Subcutaneous abdominal adipose tissue (tissue), 5 donors: ENCODE measurements at regions not wholly inside any gene's neighbourhood (a gene's known extent, or its start where the extent isn't known, plus 50 kb on each side); places are given as distances from the start of the nearest gene placed in this dataset.

Experiments
- H3K27ac ChIP-seq: one replicate; pipeline ENCODE4 v1.7.0; 2013; ENCODE audit warnings: low read depth, mild to moderate bottlenecking, inconsistent platforms, low read length, moderate library complexity
- H3K27me3 ChIP-seq, 5 donors: one replicate each; pipeline ENCODE4 v1.7.0; 2013; ENCODE audit warnings: low read length in 5 of 5, inconsistent platforms in 1 of 5; ENCODE audit not compliant: control insufficient read depth in 5 of 5, insufficient read depth in 4 of 5
- H3K36me3 ChIP-seq, 5 donors: one replicate each; pipeline ENCODE4 v1.7.0; 2013; ENCODE audit warnings: low read length in 5 of 5; ENCODE audit not compliant: control insufficient read depth in 5 of 5, insufficient read depth in 5 of 5
- H3K4me1 ChIP-seq, 5 donors: one replicate each; pipeline ENCODE4 v1.7.0; 2013; ENCODE audit warnings: low read length in 5 of 5, mild to moderate bottlenecking in 3 of 5, moderate library complexity in 1 of 5; ENCODE audit not compliant: control insufficient read depth in 5 of 5, insufficient read depth in 5 of 5
- H3K4me3 ChIP-seq, 5 donors: one replicate each; pipeline ENCODE4 v1.7.0; 2013; ENCODE audit warnings: low read length in 5 of 5, low read depth in 1 of 5
- H3K9ac ChIP-seq, 5 donors: one replicate each; pipeline ENCODE4 v1.7.0; 2013; ENCODE audit warnings: low read length in 5 of 5, mild to moderate bottlenecking in 4 of 5, moderate library complexity in 3 of 5
- H3K9me3 ChIP-seq, 5 donors: one replicate each; pipeline ENCODE4 v1.7.0; 2013; ENCODE audit warnings: low read length in 5 of 5; ENCODE audit not compliant: control insufficient read depth in 5 of 5
- donor health status: healthy.
- donor health status: healthy.
- donor health status: healthy.
- donor health status: healthy.
- donor health status: healthy.

DNA sequence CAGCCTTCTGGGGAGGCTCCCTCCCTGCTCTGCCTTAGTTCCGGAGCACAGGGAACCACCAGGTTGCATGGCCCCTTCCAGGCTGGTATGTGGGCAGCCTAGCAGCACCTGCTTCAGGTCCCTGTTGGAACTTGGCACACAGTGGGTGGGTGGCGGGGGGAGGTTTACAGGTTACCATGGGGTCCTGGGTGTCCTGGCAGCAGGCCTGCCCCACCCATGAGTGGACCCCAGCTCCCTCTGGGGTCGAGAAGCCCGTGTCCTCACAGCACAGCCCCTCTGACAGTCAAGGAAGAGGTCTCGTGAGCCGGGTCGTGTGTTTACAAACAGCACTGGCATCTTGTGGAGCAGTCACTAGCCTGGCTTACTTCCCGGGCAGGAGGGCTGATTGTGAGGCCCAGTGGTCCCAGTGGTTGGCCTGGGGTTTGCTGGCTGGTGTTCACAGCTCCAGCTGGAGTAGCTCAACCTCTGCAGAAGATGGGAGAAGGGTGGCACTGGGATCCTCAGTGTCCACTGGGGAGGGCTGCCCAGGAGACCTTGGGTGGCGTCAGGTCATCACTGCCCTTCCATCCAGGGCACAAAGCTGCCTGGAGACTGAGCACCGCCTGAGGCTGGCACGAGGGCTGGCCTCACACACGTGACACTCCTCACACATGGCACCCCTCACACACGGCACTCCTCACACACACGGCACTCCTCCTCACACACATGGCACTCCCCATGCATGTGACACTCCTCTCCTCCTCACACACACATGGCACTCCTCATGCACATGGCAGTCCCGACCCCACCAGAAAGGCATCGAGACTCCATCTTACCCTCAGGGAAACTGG, 100.9 kb downstream of the RIPK4 start:
- H3K27me3 ChIP-seq: peaks cover 0 to 17% (median 6%) of the 10 kb centered on the region in 5 donors

DNA sequence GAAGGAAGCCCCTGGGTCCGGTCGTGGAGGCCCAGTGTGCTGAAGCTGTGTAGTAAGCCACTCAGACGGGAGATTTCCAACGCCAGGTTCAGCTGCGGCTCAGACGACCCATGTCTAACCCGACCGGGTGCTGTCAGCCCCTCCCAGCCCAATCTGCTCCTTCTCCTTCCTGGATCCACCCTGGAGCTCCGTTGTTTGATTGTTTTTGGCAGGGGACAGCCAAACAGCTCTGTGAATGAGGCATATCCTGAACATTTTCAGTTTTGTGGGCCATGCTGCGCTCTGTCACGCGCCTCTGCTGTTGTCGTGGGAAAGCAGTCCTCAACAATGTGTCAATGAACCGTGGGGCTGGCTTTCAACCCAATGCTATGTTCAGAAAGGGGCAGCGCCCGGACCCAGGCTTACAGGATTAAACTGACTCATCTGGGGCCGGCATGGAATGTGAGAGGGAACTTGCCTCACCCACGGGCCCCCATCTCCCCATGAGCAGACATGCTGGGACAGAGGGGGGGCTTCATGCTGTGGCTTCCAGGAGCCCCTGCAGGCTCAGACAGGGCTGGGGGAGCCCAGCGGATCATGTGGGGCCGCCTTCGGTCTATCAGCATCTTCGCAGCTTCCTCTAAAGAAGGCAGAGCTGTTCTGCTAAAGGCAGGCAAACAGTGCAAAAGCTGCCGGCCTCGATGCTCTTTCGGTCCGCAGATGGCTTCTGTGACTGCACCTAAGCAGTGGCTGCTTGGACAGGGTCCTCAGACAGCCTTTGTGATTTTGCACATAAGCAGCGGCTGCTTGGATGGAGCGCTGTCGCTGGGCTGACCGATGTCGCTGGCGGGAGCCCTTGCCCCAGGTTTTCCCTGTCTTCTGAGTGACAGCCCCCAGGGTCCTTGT, 101.7 kb downstream of the RIPK4 start:
- Histone ChIP-seq H3K27ac (no peak overlapping the region), H3K9me3 (no peaks in the 10 kb centered on the region), H3K9ac (no peak overlapping the region), H3K4me3 (no peak overlapping the region), H3K27me3 (peaks cover 0 to 17% (median 6%) of the 10 kb centered on the region in 5 donors), H3K36me3 (no peaks in the 10 kb centered on the region), H3K4me1 (peaks cover 2 to 22% (median 16%) of the 10 kb centered on the region in 5 donors)

More for the DNA sequence above, 100.9 kb downstream of the RIPK4 start:
- Histone ChIP-seq H3K4me1 (peaks cover 2 to 17% (median 9%) of the 10 kb centered on the region in 5 donors), H3K9ac (no peak overlapping the region), H3K9me3 (no peaks in the 10 kb centered on the region), H3K27ac (no peak overlapping the region), H3K4me3 (no peak overlapping the region), H3K36me3 (no peaks in the 10 kb centered on the region)

- peaks cover 2 to 26% (median 16%) of the 10 kb centered on the region in 5 donors for H3K4me1 ChIP-seq
- peaks cover 0 to 17% (median 6%) of the 10 kb centered on the region in 5 donors for H3K27me3 ChIP-seq
- no peaks in the 10 kb centered on the region for H3K36me3 ChIP-seq
- H3K4me3 ChIP-seq: no peak overlapping the region
- no peak overlapping the region for H3K27ac ChIP-seq
- no peaks in the 10 kb centered on the region for H3K9me3 ChIP-seq
- H3K9ac ChIP-seq: no peak overlapping the region
These were observed 102.8 kb downstream of the RIPK4 start for GRCh38 chr21:41663805-41664788.

DNA sequence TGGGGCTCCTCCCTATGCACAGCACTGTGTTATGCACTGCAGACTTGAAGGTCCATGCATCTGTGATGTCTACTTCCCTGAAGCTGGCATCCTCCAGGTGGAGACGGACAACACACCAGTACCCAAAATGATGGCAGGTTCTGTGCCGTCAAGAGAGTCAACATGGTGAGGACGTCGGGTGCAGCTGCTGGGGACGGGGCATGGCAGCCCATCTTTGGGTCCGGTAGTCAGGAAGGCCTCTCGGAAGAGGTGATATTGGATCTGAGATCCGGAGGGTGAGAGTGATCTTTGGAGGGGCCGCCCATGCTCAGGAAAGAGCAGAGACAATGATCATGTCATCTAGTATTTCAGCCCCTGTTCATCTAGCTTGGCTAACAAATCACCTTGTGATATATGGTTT, 104.1 kb downstream of the RIPK4 start:
- Histone ChIP-seq H3K27me3 (peaks cover 0 to 17% (median 6%) of the 10 kb centered on the region in 5 donors), H3K27ac (no peak overlapping the region), H3K9ac (no peak overlapping the region), H3K4me1 (peaks cover 2 to 26% (median 16%) of the 10 kb centered on the region in 5 donors), H3K36me3 (no peaks in the 10 kb centered on the region), H3K9me3 (no peaks in the 10 kb centered on the region), H3K4me3 (no peak overlapping the region)

GRCh38 chr21:41662161-41662560, 104.7 kb downstream of the RIPK4 start:
- H3K9ac ChIP-seq: no peak overlapping the region
- H3K27ac ChIP-seq: no peak overlapping the region
- H3K4me1 ChIP-seq: peaks cover 2 to 26% (median 16%) of the 10 kb centered on the region in 5 donors
- H3K36me3 ChIP-seq: no peaks in the 10 kb centered on the region
- H3K27me3 ChIP-seq: peaks cover 0 to 17% (median 6%) of the 10 kb centered on the region in 5 donors
- H3K9me3 ChIP-seq: no peaks in the 10 kb centered on the region
- H3K4me3 ChIP-seq: no peak overlapping the region

- Histone ChIP-seq H3K4me3 (no peak overlapping the region), H3K9me3 (no peaks in the 10 kb centered on the region), H3K9ac (no peak overlapping the region), H3K27ac (no peak overlapping the region), H3K4me1 (peaks cover 2 to 23% (median 16%) of the 10 kb centered on the region in 5 donors), H3K27me3 (peaks cover 0 to 12% (median 3%) of the 10 kb centered on the region in 5 donors), H3K36me3 (no peaks in the 10 kb centered on the region)
These were observed 106.1 kb downstream of the RIPK4 start for GRCh38 chr21:41660748-41661147.

DNA sequence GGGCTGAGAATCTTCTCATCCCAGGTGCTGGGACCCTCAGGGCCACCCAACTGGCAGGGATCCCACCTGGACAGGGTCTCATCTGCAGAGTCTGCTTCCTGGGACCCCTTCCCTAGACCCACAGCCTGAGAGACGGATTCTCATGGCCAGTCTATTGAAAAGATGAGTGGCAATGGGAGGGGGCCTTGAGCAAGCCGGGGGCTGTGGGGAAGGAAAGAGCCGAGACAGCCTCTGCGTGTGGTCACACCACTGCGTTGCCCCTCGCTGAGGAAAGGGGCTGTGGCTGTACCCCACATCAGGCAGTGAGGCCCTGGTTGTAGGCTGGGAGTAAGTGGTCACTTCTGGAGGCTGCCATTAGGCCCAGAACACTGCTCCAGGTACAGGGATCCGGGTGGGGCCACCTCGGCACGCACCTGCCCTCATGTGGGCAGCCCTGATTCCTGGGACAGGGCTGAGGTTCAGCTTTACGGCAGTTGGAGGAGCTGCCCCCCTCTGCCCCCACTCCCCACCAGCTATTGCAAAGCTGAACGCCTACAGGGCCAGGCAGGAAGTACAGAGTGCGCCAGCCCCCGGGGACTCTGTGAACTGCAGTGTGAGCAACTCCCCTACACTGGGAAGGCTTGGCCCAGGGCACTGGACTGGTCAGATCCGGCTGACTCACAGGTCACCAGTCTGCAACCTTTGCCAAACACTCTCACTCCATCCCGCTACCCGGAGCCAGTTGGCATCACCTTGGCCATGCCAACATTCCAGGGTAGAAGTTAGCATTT, 106.9 kb downstream of the RIPK4 start:
- H3K27ac ChIP-seq: no peak overlapping the region
- H3K9me3 ChIP-seq: no peaks in the 10 kb centered on the region
- no peak overlapping the region for H3K9ac ChIP-seq

DNA sequence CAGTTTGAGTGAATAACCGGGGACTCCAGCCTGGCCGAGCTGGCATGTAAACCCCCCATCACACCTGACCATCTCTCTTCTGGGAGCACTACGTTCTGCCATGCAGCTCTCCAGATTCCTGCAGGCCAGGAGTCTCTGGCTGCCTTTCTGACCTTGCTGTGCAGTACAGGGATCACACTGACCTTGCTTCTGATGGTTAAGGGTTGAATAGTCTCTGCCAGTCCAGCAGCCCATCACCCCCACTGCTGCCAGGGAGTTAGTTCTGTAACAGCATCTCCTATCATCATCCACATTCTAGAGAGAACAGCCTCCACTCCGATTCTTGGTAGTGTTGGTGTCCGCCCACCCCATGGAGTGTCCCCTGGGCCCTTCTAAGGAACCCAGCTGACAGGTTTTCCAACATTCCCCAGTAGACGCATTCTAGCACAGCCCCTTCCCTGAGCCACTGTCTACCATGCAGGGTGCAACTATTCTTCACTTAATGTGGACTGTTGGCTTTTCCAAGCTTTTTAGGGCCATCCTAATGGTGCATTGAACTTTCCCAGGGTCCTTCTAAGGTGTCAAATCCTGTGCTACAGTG, 109.8 kb downstream of the RIPK4 start:
- Histone ChIP-seq H3K4me3 (no peak overlapping the region), H3K36me3 (no peaks in the 10 kb centered on the region), H3K9ac (no peak overlapping the region), H3K27ac (no peak overlapping the region), H3K4me1 (peaks cover 4 to 25% (median 15%) of the 10 kb centered on the region in 5 donors), H3K9me3 (no peaks in the 10 kb centered on the region), H3K27me3 (no peaks in the 10 kb centered on the region)

More for the DNA sequence above, 106.9 kb downstream of the RIPK4 start:
- Histone ChIP-seq H3K27me3 (peaks cover 0 to 5% (median 0%) of the 10 kb centered on the region in 5 donors), H3K36me3 (no peaks in the 10 kb centered on the region), H3K4me3 (no peak overlapping the region), H3K4me1 (peaks cover 1 to 20% (median 13%) of the 10 kb centered on the region in 5 donors)
